ENCODE measurements at regions not wholly inside any gene's neighbourhood (a gene's known extent, or its start where the extent isn't known, plus 50 kb on each side); places are given as distances from the start of the nearest gene placed in this dataset.

- WGBS (ENCODE audit: insufficient coverage): 93% methylated on average over 9 of the region's 14 CpGs
- Mint-ChIP-seq H3K9me3 (no peaks in the 10 kb centered on the region), H3K27ac (no peak overlapping the region), H3K4me3 (no peak overlapping the region), H3K4me1 (peaks cover 9 to 10% of the 10 kb centered on the region in 2 donors), H3K27me3 (ENCODE audit: low read depth in 2 of 2) (peaks cover 4 to 12% of the 10 kb centered on the region in 2 donors), H3K36me3 (no peaks in the 10 kb centered on the region)
- DNase-seq: no peak
- no peak overlapping the region for H3K27ac ChIP-seq (ENCODE audit: low read length)
- H3K9me3 ChIP-seq (ENCODE audit: control insufficient read depth, insufficient read depth, low read length): no peaks in the 10 kb centered on the region
- no peak for ATAC-seq
- TF ChIP-seq CTCF (IDR thresholded peaks at IDR 0.05): no peak
- no peaks in the 10 kb centered on the region for H3K36me3 ChIP-seq (ENCODE audit: control insufficient read depth, insufficient read depth, low read length)
- peaks cover 2% of the 10 kb centered on the region for H3K27me3 ChIP-seq (ENCODE audit: control insufficient read depth, insufficient read depth, low read length)
- H3K4me3 ChIP-seq (ENCODE audit: low read length): no peak overlapping the region
- intact Hi-C loops (cut with micrococcal nuclease): no loop called here
- H3K4me1 ChIP-seq (ENCODE audit: control insufficient read depth, insufficient read depth, low read length): peaks cover 1% of the 10 kb centered on the region
Measured at GRCh38 chr22:48907591-48907990, 920.1 kb downstream of the BRD1 start.

DNA sequence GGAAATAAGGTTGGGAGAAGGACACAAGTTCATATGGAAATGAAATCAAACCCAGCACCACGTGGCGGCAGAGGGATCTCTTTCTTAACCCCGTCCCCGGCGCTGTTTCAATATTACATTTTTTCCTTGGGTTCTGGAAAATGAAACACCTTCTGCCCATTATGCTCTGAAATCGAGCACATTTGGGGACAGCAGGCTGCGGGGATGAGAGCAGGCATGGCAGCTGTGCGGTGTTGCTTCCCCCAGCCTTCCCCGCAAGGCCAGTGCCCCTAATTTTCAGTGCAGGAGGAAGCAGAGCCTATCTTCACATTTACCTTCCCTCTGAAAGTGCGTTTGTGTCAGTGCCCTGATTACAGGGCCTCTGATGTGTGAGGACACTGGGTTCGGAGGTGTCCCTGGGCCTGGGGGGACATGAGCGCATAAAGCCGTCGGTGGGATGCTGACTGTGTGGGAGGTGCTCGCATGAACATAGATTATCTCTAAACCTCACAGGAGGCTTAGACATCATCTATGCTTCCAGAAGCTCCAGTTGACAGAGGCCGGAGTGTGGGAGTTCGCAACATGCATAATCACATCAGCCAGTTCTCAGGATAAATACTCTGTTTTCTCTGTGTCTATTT is 921.3 kb downstream of the BRD1 start:
- H3K4me3 ChIP-seq (ENCODE audit: low read length): no peak overlapping the region
- Mint-ChIP-seq H3K27ac (no peak overlapping the region), H3K36me3 (no peaks in the 10 kb centered on the region), H3K4me1 (no peaks in the 10 kb centered on the region), H3K9me3 (no peaks in the 10 kb centered on the region), H3K27me3 (ENCODE audit: low read depth in 2 of 2) (peaks cover 4 to 12% of the 10 kb centered on the region in 2 donors), H3K4me3 (no peak overlapping the region)
- H3K9me3 ChIP-seq (ENCODE audit: control insufficient read depth, insufficient read depth, low read length): no peaks in the 10 kb centered on the region
- no peak for DNase-seq
- 77% methylated on average over 17 of the region's 17 CpGs for WGBS (ENCODE audit: insufficient coverage)
- H3K27me3 ChIP-seq (ENCODE audit: control insufficient read depth, insufficient read depth, low read length): peaks cover 2% of the 10 kb centered on the region
- H3K36me3 ChIP-seq (ENCODE audit: control insufficient read depth, insufficient read depth, low read length): no peaks in the 10 kb centered on the region
- ATAC-seq: no peak
- intact Hi-C loops (cut with micrococcal nuclease): no loop called here
- H3K4me1 ChIP-seq (ENCODE audit: control insufficient read depth, insufficient read depth, low read length): no peaks in the 10 kb centered on the region
- no peak for TF ChIP-seq CTCF (IDR thresholded peaks at IDR 0.05)
- H3K27ac ChIP-seq (ENCODE audit: low read length): no peak overlapping the region

DNA sequence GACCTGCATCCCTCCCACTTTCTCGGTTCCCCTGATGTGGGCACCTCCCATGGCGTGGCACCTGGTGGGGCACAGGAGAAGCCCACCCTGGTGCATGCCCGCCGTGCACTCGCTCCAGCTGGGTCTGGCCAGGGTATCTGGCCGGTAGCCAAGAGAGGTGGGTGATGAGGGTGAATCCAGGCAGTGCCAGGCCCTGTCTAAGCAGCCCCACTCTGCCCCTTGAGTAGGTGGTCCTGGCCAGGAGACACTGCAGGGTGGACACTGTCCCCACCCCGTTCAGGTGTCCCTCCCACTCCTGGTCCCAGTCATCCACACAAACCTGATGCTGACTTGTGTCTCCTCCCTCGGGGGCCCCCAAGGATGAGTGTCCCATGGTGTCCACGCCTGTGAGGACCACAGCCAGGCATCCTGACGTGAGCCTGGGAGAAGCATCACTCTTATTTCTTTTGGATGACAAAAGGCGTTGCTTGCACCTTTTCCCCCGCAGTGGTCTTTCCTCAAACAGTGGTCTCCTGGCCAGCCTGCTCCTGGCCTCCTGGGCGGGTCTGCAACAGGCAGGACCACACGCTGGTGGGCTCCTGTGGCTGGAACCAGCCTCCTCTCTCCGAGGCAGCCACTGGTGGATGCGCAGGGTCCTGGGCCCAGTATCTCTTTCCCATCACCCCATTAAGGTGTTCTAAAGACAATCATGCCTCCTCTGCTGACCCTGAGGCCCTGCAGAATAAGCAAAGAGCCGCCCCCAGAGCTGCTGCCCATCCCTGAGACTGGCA is 922.3 kb downstream of the BRD1 start:
- no peaks in the 10 kb centered on the region for H3K36me3 Mint-ChIP-seq
- H3K9me3 Mint-ChIP-seq: no peaks in the 10 kb centered on the region
- H3K27ac ChIP-seq (ENCODE audit: low read length): no peak overlapping the region
- no peak overlapping the region for H3K4me3 Mint-ChIP-seq
- no peaks in the 10 kb centered on the region for H3K4me1 ChIP-seq (ENCODE audit: control insufficient read depth, insufficient read depth, low read length)
- 80% methylated on average over 17 of the region's 17 CpGs for WGBS (ENCODE audit: insufficient coverage)
- intact Hi-C loops (cut with micrococcal nuclease): no loop called here
- no peaks in the 10 kb centered on the region for H3K36me3 ChIP-seq (ENCODE audit: control insufficient read depth, insufficient read depth, low read length)
- H3K27me3 Mint-ChIP-seq (ENCODE audit: low read depth in 2 of 2): peaks cover 2 to 12% of the 10 kb centered on the region in 2 donors
- H3K4me3 ChIP-seq (ENCODE audit: low read length): no peak overlapping the region
- H3K4me1 Mint-ChIP-seq: no peaks in the 10 kb centered on the region
- H3K27ac Mint-ChIP-seq: no peak overlapping the region
- TF ChIP-seq CTCF (IDR thresholded peaks at IDR 0.05): no peak
- H3K9me3 ChIP-seq (ENCODE audit: control insufficient read depth, insufficient read depth, low read length): no peaks in the 10 kb centered on the region
- peaks cover under 1% of the 10 kb centered on the region for H3K27me3 ChIP-seq (ENCODE audit: control insufficient read depth, insufficient read depth, low read length)
- ATAC-seq (no peak), DNase-seq (no peak)
